ENCODE measurements at regions not wholly inside any gene's neighbourhood (a gene's known extent, or its start where the extent isn't known, plus 50 kb on each side); places are given as distances from the start of the nearest gene placed in this dataset.

DNA sequence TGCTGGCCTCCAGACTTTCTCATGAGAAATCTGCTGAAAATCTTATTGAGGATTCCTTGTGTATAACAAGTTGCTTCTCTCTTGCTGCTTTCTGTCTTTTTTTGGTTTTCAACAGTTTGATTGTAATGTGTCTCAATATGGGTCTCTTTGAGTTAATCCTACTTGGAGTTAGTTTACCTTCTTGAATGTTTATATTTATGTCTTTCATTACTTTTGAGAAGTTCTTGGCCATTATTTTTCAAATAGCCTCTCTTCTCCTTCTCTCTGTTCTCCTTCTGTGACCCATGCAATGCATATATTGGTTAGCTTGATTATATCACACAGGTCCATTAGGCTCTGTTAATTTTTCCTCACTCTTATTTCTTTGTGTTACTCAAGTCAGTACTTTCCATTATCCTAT lies 67.4 kb upstream of the ADAM23 start:
- Histone ChIP-seq H3K36me3 (replicated peaks in 1 of 2; ENCODE audit: control insufficient read depth in 1 of 2, insufficient read depth in 2 of 2, low read length in 2 of 2) (no peaks in the 10 kb centered on the region), H3K9me3 (replicated peaks in 1 of 2; ENCODE audit: control insufficient read depth in 1 of 2, insufficient read depth in 1 of 2, low read length in 2 of 2) (peaks cover 0 to 5% of the 10 kb centered on the region in 2 donors), H3K27ac (ENCODE audit: low read depth in 1 of 2, low read length in 2 of 2) (no peak overlapping the region), H4K20me1 (ENCODE audit: insufficient read depth, low read length) (no peaks in the 10 kb centered on the region), H3K27me3 (ENCODE audit: control insufficient read depth in 2 of 2, insufficient read depth in 2 of 2, low read length in 2 of 2) (no peaks in the 10 kb centered on the region), H3K4me2 (replicated peaks; ENCODE audit: extremely low read depth, low read length, poor library complexity, severe bottlenecking) (no peak overlapping the region), H3K4me1 (ENCODE audit: control insufficient read depth in 1 of 2, insufficient read depth in 2 of 2, low read length in 2 of 2) (no peaks in the 10 kb centered on the region), H3K79me2 (ENCODE audit: insufficient read depth, low read length) (no peaks in the 10 kb centered on the region), H3K9ac (ENCODE audit: insufficient read depth, low read length, poor library complexity, severe bottlenecking) (no peak overlapping the region), H2AFZ (ENCODE audit: insufficient read depth, low read depth, low read length, poor library complexity, severe bottlenecking) (no peak overlapping the region), H3K4me3 (replicated peaks in 1 of 3; ENCODE audit: low read depth in 2 of 3, low read length in 3 of 3) (no peak overlapping the region)
- no peak for DNase-seq
- no peak overlapping the region for H3K4me3 Mint-ChIP-seq
- H3K9me3 Mint-ChIP-seq = peaks cover 10 to 30% (median 18%) of the 10 kb centered on the region in 7 donors
- no peak overlapping the region for H3K27ac Mint-ChIP-seq
- no peaks in the 10 kb centered on the region for H3K36me3 Mint-ChIP-seq
- H3K27me3 Mint-ChIP-seq (ENCODE audit: low read depth in 3 of 3) = peaks cover 0 to 4% (median 0%) of the 10 kb centered on the region in 3 donors
- intact Hi-C loops (cut with micrococcal nuclease) = no loop called here
- no peaks in the 10 kb centered on the region for H3K4me1 Mint-ChIP-seq
- TF ChIP-seq, protein P1, sequence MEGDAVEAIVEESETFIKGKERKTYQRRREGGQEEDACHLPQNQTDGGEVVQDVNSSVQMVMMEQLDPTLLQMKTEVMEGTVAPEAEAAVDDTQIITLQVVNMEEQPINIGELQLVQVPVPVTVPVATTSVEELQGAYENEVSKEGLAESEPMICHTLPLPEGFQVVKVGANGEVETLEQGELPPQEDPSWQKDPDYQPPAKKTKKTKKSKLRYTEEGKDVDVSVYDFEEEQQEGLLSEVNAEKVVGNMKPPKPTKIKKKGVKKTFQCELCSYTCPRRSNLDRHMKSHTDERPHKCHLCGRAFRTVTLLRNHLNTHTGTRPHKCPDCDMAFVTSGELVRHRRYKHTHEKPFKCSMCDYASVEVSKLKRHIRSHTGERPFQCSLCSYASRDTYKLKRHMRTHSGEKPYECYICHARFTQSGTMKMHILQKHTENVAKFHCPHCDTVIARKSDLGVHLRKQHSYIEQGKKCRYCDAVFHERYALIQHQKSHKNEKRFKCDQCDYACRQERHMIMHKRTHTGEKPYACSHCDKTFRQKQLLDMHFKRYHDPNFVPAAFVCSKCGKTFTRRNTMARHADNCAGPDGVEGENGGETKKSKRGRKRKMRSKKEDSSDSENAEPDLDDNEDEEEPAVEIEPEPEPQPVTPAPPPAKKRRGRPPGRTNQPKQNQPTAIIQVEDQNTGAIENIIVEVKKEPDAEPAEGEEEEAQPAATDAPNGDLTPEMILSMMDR (IDR thresholded peaks at IDR 0.05) = no peak

DNA sequence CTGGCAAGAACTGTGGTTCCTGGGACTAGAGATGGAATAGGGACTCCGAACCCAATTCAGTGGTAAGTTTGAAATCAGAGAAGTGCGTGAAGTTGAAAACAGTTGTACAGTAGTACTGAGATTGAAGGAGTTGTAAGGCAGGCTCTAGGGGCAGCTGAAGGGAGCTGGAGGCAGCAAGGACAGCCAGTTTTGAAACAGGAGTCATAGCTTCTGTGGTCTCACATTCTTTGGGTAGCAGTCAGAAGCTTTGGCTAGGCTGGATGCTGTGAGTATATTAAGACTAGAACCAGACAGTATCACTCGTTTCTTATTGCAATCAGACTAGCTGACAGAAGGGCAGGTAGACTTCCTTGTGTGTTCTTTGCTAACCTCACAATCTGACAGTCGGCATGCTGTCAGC lies 64.5 kb upstream of the ADAM23 start:
- TF ChIP-seq, protein P1 (IDR thresholded peaks at IDR 0.05) = no peak
- H3K27me3 Mint-ChIP-seq (ENCODE audit: low read depth in 3 of 3) = peaks cover 0 to 4% (median 0%) of the 10 kb centered on the region in 3 donors
- H4K20me1 ChIP-seq (ENCODE audit: insufficient read depth, low read length) = no peaks in the 10 kb centered on the region
- no peaks in the 10 kb centered on the region for H3K36me3 Mint-ChIP-seq
- no peaks in the 10 kb centered on the region for H3K36me3 ChIP-seq (replicated peaks in 1 of 2; ENCODE audit: control insufficient read depth in 1 of 2, insufficient read depth in 2 of 2, low read length in 2 of 2)
- intact Hi-C loops (cut with micrococcal nuclease) = no loop called here
- no peak overlapping the region for H3K27ac Mint-ChIP-seq
- H3K9me3 Mint-ChIP-seq = peaks cover 10 to 19% (median 14%) of the 10 kb centered on the region in 7 donors
- 91% methylated on average over 4 of the region's 4 CpGs for WGBS (ENCODE audit: insufficient coverage)
- H2AFZ ChIP-seq (ENCODE audit: insufficient read depth, low read depth, low read length, poor library complexity, severe bottlenecking) = no peak overlapping the region
- H3K9me3 ChIP-seq (replicated peaks in 1 of 2; ENCODE audit: control insufficient read depth in 1 of 2, insufficient read depth in 1 of 2, low read length in 2 of 2) = peaks cover 2 to 11% of the 10 kb centered on the region in 2 donors
- no peak overlapping the region for H3K4me3 ChIP-seq (replicated peaks in 1 of 3; ENCODE audit: low read depth in 2 of 3, low read length in 3 of 3)
- DNase-seq = no peak
- H3K79me2 ChIP-seq (ENCODE audit: insufficient read depth, low read length) = no peaks in the 10 kb centered on the region
- H3K9ac ChIP-seq (ENCODE audit: insufficient read depth, low read length, poor library complexity, severe bottlenecking) = no peak overlapping the region
- no peaks in the 10 kb centered on the region for H3K4me1 ChIP-seq (ENCODE audit: control insufficient read depth in 1 of 2, insufficient read depth in 2 of 2, low read length in 2 of 2)
- no peaks in the 10 kb centered on the region for H3K4me1 Mint-ChIP-seq
- no peaks in the 10 kb centered on the region for H3K27me3 ChIP-seq (ENCODE audit: control insufficient read depth in 2 of 2, insufficient read depth in 2 of 2, low read length in 2 of 2)
- no peak overlapping the region for H3K27ac ChIP-seq (ENCODE audit: low read depth in 1 of 2, low read length in 2 of 2)
- H3K4me2 ChIP-seq (replicated peaks; ENCODE audit: extremely low read depth, low read length, poor library complexity, severe bottlenecking) = no peak overlapping the region
- no peak overlapping the region for H3K4me3 Mint-ChIP-seq

Measured in CD14-positive monocyte (primary cell).